BJ (cell line): ENCODE measurements at regions not wholly inside any gene's neighbourhood (a gene's known extent, or its start where the extent isn't known, plus 50 kb on each side); places are given as distances from the start of the nearest gene placed in this dataset.

Experiments used
- CTCF ChIA-PET: fragments of 350-600 bp; formaldehyde crosslinking; extraction: SDS; loops from one replicate; lab custom pipeline; 2021; ENCODE audit warnings: antibody characterized with exemption, inconsistent platforms; lab: Yijun Ruan, JAX
- POLR2A ChIA-PET: fragments of 300-600 bp; sonication (Branson Sonifier 250); formaldehyde crosslinking; extraction: SDS; loops from one replicate; lab custom pipeline; 2021; ENCODE audit warnings: antibody characterized with exemption; lab: Charles Lee
- DNase-seq: peaks from one replicate; pipeline ENCODE4 v3.0.0-alpha.2; 2011; ENCODE audit warnings: low read depth
- H3K27me3 ChIP-seq: 2 replicates; pipeline ENCODE4 v1.6.0; 2011; ENCODE audit warnings: low read length; ENCODE audit not compliant: control insufficient read depth, insufficient read depth
- H3K36me3 ChIP-seq: 2 replicates; pipeline ENCODE4 v1.5.1; 2011; ENCODE audit warnings: low read length; ENCODE audit not compliant: control insufficient read depth, insufficient read depth
- H3K4me3 ChIP-seq: 2 replicates; pipeline ENCODE4 v1.5.1; 2011; ENCODE audit warnings: low read depth, mild to moderate bottlenecking, control low read depth, low read length
- CTCF ChIP-seq: IDR thresholded peaks from 2 replicates; pipeline ENCODE4 v1.5.1; 2011; ENCODE audit warnings: low read depth, mild to moderate bottlenecking, control low read depth, inconsistent platforms, low read length, moderate library complexity; ENCODE audit not compliant: insufficient read depth

- no peaks in the 10 kb centered on the region for H3K27me3 ChIP-seq
- CTCF ChIA-PET = no interaction called here
- no peak overlapping the region for H3K4me3 ChIP-seq
- DNase-seq = no peak
- H3K36me3 ChIP-seq = no peaks in the 10 kb centered on the region
- TF ChIP-seq CTCF = no peak
- POLR2A ChIA-PET = no interaction called here
These were observed 92.6 kb upstream of the VRK2 start for GRCh38 chr2:57954020-57954419.

GRCh38 chr2:57957238-57957637 is 89.4 kb upstream of the VRK2 start:
- Histone ChIP-seq H3K4me3 (no peak overlapping the region), H3K27me3 (no peaks in the 10 kb centered on the region), H3K36me3 (no peaks in the 10 kb centered on the region)
- no peak for DNase-seq
- ChIA-PET CTCF (no interaction called here), POLR2A (interaction anchor here (0.6 kb wide), 1 partner anchor 8 kb away, joined by 11 read pairs; no protein-coding TSS in a partner anchor)
- no peak for TF ChIP-seq CTCF

- Histone ChIP-seq H3K36me3 (no peaks in the 10 kb centered on the region), H3K27me3 (no peaks in the 10 kb centered on the region), H3K4me3 (no peak overlapping the region)
- TF ChIP-seq CTCF = no peak
- POLR2A ChIA-PET = no interaction called here
- DNase-seq = no peak
- CTCF ChIA-PET = no interaction called here
These were observed 87.2 kb upstream of the VRK2 start for GRCh38 chr2:57959390-57959789.

- Histone ChIP-seq H3K4me3 (no peak overlapping the region), H3K36me3 (no peaks in the 10 kb centered on the region), H3K27me3 (no peaks in the 10 kb centered on the region)
- TF ChIP-seq CTCF = no peak
- ChIA-PET POLR2A (interaction anchor here (0.5 kb wide), 1 partner anchor 53 kb away, joined by 4 read pairs; no protein-coding TSS in a partner anchor), CTCF (no interaction called here)
- no peak for DNase-seq
These were observed 83.7 kb upstream of the VRK2 start for GRCh38 chr2:57962861-57963260.

DNA sequence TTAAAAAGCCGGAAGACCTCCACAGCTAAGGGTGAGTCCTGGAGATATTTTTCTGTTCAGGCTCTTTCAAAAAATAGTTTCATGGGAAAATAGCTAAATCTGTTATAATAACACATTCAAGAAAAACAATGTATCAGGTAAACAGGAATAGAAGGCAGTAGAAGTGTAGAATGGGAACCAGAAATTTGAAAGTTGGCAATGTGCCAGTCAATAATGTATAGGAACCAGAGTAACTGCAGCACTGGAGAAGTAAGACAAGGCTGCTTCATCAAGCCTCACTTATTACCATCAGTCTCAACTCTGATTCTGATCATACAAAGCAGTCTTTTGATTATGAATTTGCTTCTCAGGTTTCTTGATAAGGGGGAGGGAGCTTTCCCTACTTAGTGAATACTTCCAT is 81.4 kb upstream of the VRK2 start:
- Histone ChIP-seq H3K27me3 (no peaks in the 10 kb centered on the region), H3K36me3 (no peaks in the 10 kb centered on the region), H3K4me3 (no peak overlapping the region)
- CTCF ChIA-PET = interaction anchor here (1.4 kb wide), 1 partner anchor 13 kb away, joined by 3 read pairs; no protein-coding TSS in a partner anchor
- no peak for TF ChIP-seq CTCF
- no peak for DNase-seq
- POLR2A ChIA-PET = interaction anchor here (0.6 kb wide), 1 partner anchor 8 kb away, joined by 11 read pairs; no protein-coding TSS in a partner anchor
